ENCODE measurements at regions not wholly inside any gene's neighbourhood (a gene's known extent, or its start where the extent isn't known, plus 50 kb on each side); places are given as distances from the start of the nearest gene placed in this dataset.

DNA sequence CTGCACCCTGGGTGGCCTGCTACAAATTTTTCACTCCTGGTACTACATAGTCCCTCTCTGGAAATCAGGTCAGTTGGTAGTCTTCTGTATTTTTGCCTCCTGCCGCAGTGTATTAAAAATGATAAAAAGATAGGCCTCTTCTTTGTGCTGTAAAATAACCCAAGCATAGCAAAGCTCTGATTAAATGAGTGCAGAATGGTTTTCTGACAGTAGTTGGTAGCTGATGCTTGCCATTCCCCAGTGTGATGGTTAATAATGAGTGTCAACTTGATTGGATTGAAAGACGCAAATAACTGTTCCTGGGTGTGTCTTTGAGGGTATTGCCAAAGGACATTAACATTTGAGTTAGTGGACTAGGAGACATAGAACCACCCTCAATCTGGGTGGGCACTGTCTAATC, 264.4 kb upstream of the ZNF717 start:
- Histone ChIP-seq H3K4me2 (ENCODE audit: low read depth, low read length, poor library complexity, severe bottlenecking) (no peak overlapping the region), H4K20me1 (ENCODE audit: insufficient read depth, low read depth, low read length) (no peaks in the 10 kb centered on the region), H3K36me3 (ENCODE audit: insufficient read depth, low read length) (no peaks in the 10 kb centered on the region), H3K4me3 (ENCODE audit: low read length) (no peak overlapping the region), H3K79me2 (ENCODE audit: low read length) (no peaks in the 10 kb centered on the region), H3K27me3 (ENCODE audit: low read length) (no peaks in the 10 kb centered on the region), H3K27ac (ENCODE audit: low read length) (no peak overlapping the region), H3K9me3 (ENCODE audit: low read length) (no peaks in the 10 kb centered on the region), H3K4me1 (ENCODE audit: low read length) (no peaks in the 10 kb centered on the region), H2AFZ (ENCODE audit: low read length) (no peak overlapping the region), H3K9ac (ENCODE audit: low read length) (no peak overlapping the region), H3K9me2 (replicated peaks; ENCODE audit: insufficient read depth, low read length) (no peaks in the 10 kb centered on the region)
- no peak for DNase-seq

DNA sequence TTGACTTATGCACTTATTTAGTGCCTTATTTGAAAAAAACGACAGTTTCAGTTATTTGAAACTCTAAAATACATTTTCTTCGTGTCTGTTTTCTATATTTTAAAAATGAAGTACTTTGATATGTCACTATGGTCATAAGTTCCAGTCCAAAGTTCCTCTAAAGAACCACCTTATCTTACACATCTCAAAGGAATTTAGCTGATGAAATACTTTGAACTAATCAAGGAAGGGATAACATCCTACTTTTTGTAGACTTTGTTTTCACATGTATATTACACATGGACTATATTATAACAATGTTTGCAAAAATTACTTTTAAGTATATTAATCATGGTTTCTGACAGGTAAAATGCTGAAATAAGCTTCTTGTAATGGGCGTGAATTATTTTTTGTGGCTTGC, 265.8 kb upstream of the ZNF717 start:
- Histone ChIP-seq H3K79me2 (ENCODE audit: low read length) (no peaks in the 10 kb centered on the region), H2AFZ (ENCODE audit: low read length) (no peak overlapping the region), H3K27ac (ENCODE audit: low read length) (no peak overlapping the region), H3K9ac (ENCODE audit: low read length) (no peak overlapping the region), H3K36me3 (ENCODE audit: insufficient read depth, low read length) (no peaks in the 10 kb centered on the region), H3K9me3 (ENCODE audit: low read length) (no peaks in the 10 kb centered on the region), H3K4me2 (ENCODE audit: low read depth, low read length, poor library complexity, severe bottlenecking) (no peak overlapping the region), H3K4me3 (ENCODE audit: low read length) (no peak overlapping the region), H4K20me1 (ENCODE audit: insufficient read depth, low read depth, low read length) (no peaks in the 10 kb centered on the region), H3K9me2 (replicated peaks; ENCODE audit: insufficient read depth, low read length) (no peaks in the 10 kb centered on the region), H3K4me1 (ENCODE audit: low read length) (no peaks in the 10 kb centered on the region), H3K27me3 (ENCODE audit: low read length) (no peaks in the 10 kb centered on the region)
- DNase-seq: no peak

DNA sequence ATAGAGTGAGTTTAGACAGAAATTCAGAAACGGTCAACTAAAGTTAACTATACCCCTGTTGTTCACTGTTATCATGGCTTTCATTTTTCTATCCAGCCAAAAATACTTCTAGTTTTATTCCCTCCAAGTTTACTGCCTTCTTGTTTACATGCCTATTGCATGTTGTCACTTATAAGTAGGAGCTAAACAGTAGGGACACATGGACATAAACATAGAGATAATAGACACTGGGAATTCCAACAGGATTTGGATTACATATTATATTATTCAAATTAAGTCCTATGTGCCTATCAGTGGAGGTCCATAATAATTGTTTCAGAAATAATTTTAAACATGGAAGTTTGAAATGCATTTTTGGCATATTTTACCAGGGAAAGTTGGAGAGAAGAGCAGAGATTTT, 269.1 kb upstream of the ZNF717 start:
- Histone ChIP-seq H3K27me3 (ENCODE audit: low read length) (no peaks in the 10 kb centered on the region), H4K20me1 (ENCODE audit: insufficient read depth, low read depth, low read length) (no peaks in the 10 kb centered on the region), H3K9me3 (ENCODE audit: low read length) (no peaks in the 10 kb centered on the region), H2AFZ (ENCODE audit: low read length) (no peak overlapping the region), H3K4me3 (ENCODE audit: low read length) (no peak overlapping the region), H3K4me2 (ENCODE audit: low read depth, low read length, poor library complexity, severe bottlenecking) (no peak overlapping the region), H3K27ac (ENCODE audit: low read length) (no peak overlapping the region), H3K79me2 (ENCODE audit: low read length) (no peaks in the 10 kb centered on the region), H3K36me3 (ENCODE audit: insufficient read depth, low read length) (no peaks in the 10 kb centered on the region), H3K9ac (ENCODE audit: low read length) (no peak overlapping the region), H3K4me1 (ENCODE audit: low read length) (no peaks in the 10 kb centered on the region), H3K9me2 (replicated peaks; ENCODE audit: insufficient read depth, low read length) (no peaks in the 10 kb centered on the region)
- DNase-seq: no peak

DNA sequence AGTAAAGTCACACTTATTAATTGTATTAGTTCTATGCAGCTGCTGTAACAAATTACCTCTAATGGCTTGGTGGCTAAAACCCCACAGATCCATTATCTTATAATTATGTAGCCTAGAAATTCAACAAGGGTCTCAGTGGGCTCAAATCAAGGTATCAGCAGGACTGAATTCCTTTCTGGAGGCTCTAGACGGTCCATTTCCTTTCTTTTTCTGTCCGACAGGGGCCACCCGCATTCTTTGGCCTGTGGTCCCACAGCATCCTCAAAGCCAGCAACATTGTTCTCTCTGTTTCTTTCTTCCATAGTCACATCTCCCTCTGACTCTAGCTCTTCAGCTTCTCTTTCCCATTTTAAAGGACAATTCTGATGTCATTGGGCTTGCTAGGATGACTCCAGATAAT, 276.3 kb upstream of the ZNF717 start:
- H3K9me3 ChIP-seq (ENCODE audit: low read length): no peaks in the 10 kb centered on the region
- H3K9me2 ChIP-seq (replicated peaks; ENCODE audit: insufficient read depth, low read length): no peaks in the 10 kb centered on the region
- no peak overlapping the region for H3K4me2 ChIP-seq (ENCODE audit: low read depth, low read length, poor library complexity, severe bottlenecking)
- no peaks in the 10 kb centered on the region for H3K27me3 ChIP-seq (ENCODE audit: low read length)
- no peaks in the 10 kb centered on the region for H4K20me1 ChIP-seq (ENCODE audit: insufficient read depth, low read depth, low read length)
- no peak overlapping the region for H2AFZ ChIP-seq (ENCODE audit: low read length)
- H3K4me3 ChIP-seq (ENCODE audit: low read length): no peak overlapping the region
- DNase-seq: no peak
- H3K9ac ChIP-seq (ENCODE audit: low read length): no peak overlapping the region
- H3K27ac ChIP-seq (ENCODE audit: low read length): no peak overlapping the region
- H3K36me3 ChIP-seq (ENCODE audit: insufficient read depth, low read length): no peaks in the 10 kb centered on the region
- H3K79me2 ChIP-seq (ENCODE audit: low read length): no peaks in the 10 kb centered on the region
- no peaks in the 10 kb centered on the region for H3K4me1 ChIP-seq (ENCODE audit: low read length)

DNA sequence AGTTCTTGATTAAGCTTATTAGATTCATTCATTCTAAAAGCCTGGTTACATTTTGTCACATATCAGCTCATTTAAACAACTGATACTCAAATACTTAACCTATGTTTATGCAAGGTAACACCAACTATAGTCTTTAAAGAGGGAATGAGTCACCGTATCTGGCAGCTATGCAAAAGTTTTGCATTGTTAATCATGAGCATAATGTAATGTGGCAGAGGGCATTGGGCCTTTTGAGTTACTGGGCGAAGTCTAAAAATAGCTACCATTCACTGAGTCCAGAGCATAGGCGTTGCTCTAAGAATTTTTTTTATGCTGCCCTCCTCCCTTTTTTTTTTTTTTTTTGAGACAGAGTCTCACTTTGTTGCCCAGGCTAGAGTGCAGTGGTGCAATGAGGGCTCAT, 277.7 kb upstream of the ZNF717 start:
- no peak overlapping the region for H2AFZ ChIP-seq (ENCODE audit: low read length)
- no peaks in the 10 kb centered on the region for H4K20me1 ChIP-seq (ENCODE audit: insufficient read depth, low read depth, low read length)
- no peaks in the 10 kb centered on the region for H3K36me3 ChIP-seq (ENCODE audit: insufficient read depth, low read length)
- H3K9me3 ChIP-seq (ENCODE audit: low read length): no peaks in the 10 kb centered on the region
- no peak overlapping the region for H3K4me3 ChIP-seq (ENCODE audit: low read length)
- H3K79me2 ChIP-seq (ENCODE audit: low read length): no peaks in the 10 kb centered on the region
- H3K4me2 ChIP-seq (ENCODE audit: low read depth, low read length, poor library complexity, severe bottlenecking): no peak overlapping the region
- H3K9me2 ChIP-seq (replicated peaks; ENCODE audit: insufficient read depth, low read length): no peaks in the 10 kb centered on the region
- H3K27ac ChIP-seq (ENCODE audit: low read length): no peak overlapping the region
- DNase-seq: no peak
- no peaks in the 10 kb centered on the region for H3K4me1 ChIP-seq (ENCODE audit: low read length)
- no peak overlapping the region for H3K9ac ChIP-seq (ENCODE audit: low read length)
- H3K27me3 ChIP-seq (ENCODE audit: low read length): no peaks in the 10 kb centered on the region

DNA sequence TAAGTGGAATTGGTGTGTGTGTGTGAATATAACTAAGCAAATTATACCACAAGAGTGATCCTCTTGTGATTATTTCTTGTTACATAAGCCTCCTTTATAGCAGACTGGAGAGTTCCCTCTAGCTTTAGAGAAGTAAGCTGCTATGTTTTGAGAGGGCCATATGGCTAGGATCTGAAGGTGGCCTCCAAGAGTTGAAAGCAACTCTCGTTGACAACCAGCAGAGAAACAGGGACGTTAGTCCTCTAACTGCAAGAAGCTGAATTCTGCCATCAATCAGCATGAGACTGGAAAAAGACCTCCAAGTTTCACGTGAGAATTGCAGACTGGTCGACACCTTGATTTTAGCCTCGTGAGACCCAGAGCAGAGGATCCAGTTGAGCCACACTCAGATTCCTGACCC, 278.5 kb upstream of the ZNF717 start:
- Histone ChIP-seq H3K9me3 (ENCODE audit: low read length) (no peaks in the 10 kb centered on the region), H4K20me1 (ENCODE audit: insufficient read depth, low read depth, low read length) (no peaks in the 10 kb centered on the region), H3K27ac (ENCODE audit: low read length) (no peak overlapping the region), H3K4me3 (ENCODE audit: low read length) (no peak overlapping the region), H3K27me3 (ENCODE audit: low read length) (no peaks in the 10 kb centered on the region), H3K79me2 (ENCODE audit: low read length) (no peaks in the 10 kb centered on the region), H3K9me2 (replicated peaks; ENCODE audit: insufficient read depth, low read length) (no peaks in the 10 kb centered on the region), H3K9ac (ENCODE audit: low read length) (no peak overlapping the region), H3K4me1 (ENCODE audit: low read length) (no peaks in the 10 kb centered on the region), H3K36me3 (ENCODE audit: insufficient read depth, low read length) (no peaks in the 10 kb centered on the region), H3K4me2 (ENCODE audit: low read depth, low read length, poor library complexity, severe bottlenecking) (no peak overlapping the region), H2AFZ (ENCODE audit: low read length) (no peak overlapping the region)
- no peak for DNase-seq

DNA sequence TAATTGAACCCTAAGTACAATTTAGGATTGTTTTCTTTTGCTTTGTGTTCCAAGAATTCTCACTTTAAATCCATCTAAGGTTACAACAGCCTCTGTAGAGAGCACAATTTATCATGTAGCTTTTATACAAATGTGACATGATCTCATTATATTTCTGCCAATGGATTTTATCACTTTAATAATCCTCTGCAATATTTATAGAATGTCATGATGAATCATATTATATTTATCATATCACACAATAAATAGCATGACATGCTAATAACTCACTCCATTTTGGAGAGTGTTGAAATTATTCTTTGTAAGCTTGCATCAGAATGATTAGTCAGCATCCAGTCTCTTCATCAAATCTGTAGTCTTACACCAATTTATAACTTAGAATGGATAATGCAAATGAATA, 280.6 kb upstream of the ZNF717 start:
- Histone ChIP-seq H3K9ac (ENCODE audit: low read length) (no peak overlapping the region), H3K79me2 (ENCODE audit: low read length) (no peaks in the 10 kb centered on the region), H3K9me2 (replicated peaks; ENCODE audit: insufficient read depth, low read length) (no peaks in the 10 kb centered on the region), H3K36me3 (ENCODE audit: insufficient read depth, low read length) (no peaks in the 10 kb centered on the region), H3K4me2 (ENCODE audit: low read depth, low read length, poor library complexity, severe bottlenecking) (no peak overlapping the region), H4K20me1 (ENCODE audit: insufficient read depth, low read depth, low read length) (no peaks in the 10 kb centered on the region), H3K27ac (ENCODE audit: low read length) (no peak overlapping the region), H2AFZ (ENCODE audit: low read length) (no peak overlapping the region), H3K27me3 (ENCODE audit: low read length) (no peaks in the 10 kb centered on the region), H3K4me1 (ENCODE audit: low read length) (no peaks in the 10 kb centered on the region), H3K4me3 (ENCODE audit: low read length) (no peak overlapping the region), H3K9me3 (ENCODE audit: low read length) (no peaks in the 10 kb centered on the region; the same call in 1 of the 2 replicates)
- no peak for DNase-seq

DNA sequence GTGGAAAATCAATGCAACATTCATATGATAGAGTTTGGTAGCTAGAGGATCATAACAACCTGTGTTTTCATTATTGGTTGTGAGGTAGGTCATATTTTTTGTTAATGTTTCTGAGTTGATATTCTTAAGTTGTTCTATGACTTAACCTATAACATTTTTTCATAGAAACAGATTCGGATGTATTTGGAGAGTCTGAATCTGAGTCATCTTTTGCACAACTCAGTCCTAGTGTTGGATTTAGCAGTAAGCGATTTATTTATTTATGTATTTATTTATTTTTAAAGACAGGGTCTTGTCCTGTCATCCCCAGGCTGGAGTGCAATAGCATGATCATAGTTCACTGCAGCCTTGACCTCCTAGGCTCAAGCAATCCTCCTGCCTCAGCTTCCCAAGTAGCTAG, 292.8 kb upstream of the ZNF717 start:
- Histone ChIP-seq H3K36me3 (ENCODE audit: insufficient read depth, low read length) (no peaks in the 10 kb centered on the region), H3K27ac (ENCODE audit: low read length) (no peak overlapping the region), H3K9me2 (replicated peaks; ENCODE audit: insufficient read depth, low read length) (no peaks in the 10 kb centered on the region), H3K4me1 (ENCODE audit: low read length) (no peaks in the 10 kb centered on the region), H3K9me3 (ENCODE audit: low read length) (no peaks in the 10 kb centered on the region), H2AFZ (ENCODE audit: low read length) (no peak overlapping the region), H3K79me2 (ENCODE audit: low read length) (no peaks in the 10 kb centered on the region), H4K20me1 (ENCODE audit: insufficient read depth, low read depth, low read length) (no peaks in the 10 kb centered on the region), H3K4me3 (ENCODE audit: low read length) (no peak overlapping the region), H3K9ac (ENCODE audit: low read length) (no peak overlapping the region), H3K27me3 (ENCODE audit: low read length) (no peaks in the 10 kb centered on the region), H3K4me2 (ENCODE audit: low read depth, low read length, poor library complexity, severe bottlenecking) (no peak overlapping the region)
- no peak for DNase-seq

DNA sequence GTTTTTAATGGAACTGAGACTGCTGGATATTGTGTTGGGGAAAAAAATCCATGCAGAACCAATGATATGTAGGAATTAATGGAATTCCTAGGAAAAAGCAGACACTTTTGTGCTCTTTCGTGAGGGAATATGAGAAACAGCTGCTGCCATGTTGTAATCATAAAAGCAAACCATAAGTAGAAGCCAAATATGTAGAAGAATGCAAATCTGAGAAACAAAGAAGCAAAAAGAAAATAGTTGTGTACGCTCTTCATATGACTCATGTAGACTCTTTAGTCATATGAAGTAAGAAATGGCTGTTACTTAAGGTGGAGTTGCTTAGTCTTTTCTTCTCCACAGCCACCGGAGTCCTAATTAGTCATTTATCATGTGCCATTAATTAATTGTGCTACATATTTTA, 298.6 kb upstream of the ZNF717 start:
- no peak for DNase-seq
- H3K9ac ChIP-seq (ENCODE audit: low read length): no peak overlapping the region

More for the DNA sequence above, 298.6 kb upstream of the ZNF717 start:
- no peaks in the 10 kb centered on the region for H3K9me2 ChIP-seq (replicated peaks; ENCODE audit: insufficient read depth, low read length)
- no peak overlapping the region for H3K4me2 ChIP-seq (ENCODE audit: low read depth, low read length, poor library complexity, severe bottlenecking)
- no peaks in the 10 kb centered on the region for H3K4me1 ChIP-seq (ENCODE audit: low read length)
- H4K20me1 ChIP-seq (ENCODE audit: insufficient read depth, low read depth, low read length): no peaks in the 10 kb centered on the region
- H3K79me2 ChIP-seq (ENCODE audit: low read length): no peaks in the 10 kb centered on the region
- H3K27me3 ChIP-seq (ENCODE audit: low read length): 0 out of 2 replicates have a peak, but pooled peaks cover 2% of the 10 kb centered on the region
- H3K4me3 ChIP-seq (ENCODE audit: low read length): no peak overlapping the region
- no peak overlapping the region for H2AFZ ChIP-seq (ENCODE audit: low read length)
- H3K27ac ChIP-seq (ENCODE audit: low read length): no peak overlapping the region
- no peaks in the 10 kb centered on the region for H3K36me3 ChIP-seq (ENCODE audit: insufficient read depth, low read length)
- H3K9me3 ChIP-seq (ENCODE audit: low read length): peaks cover 4% of the 10 kb centered on the region; the same call in 1 of the 2 replicates
